ENCODE measurements at regions not wholly inside any gene's neighbourhood (a gene's known extent, or its start where the extent isn't known, plus 50 kb on each side); places are given as distances from the start of the nearest gene placed in this dataset.

DNA sequence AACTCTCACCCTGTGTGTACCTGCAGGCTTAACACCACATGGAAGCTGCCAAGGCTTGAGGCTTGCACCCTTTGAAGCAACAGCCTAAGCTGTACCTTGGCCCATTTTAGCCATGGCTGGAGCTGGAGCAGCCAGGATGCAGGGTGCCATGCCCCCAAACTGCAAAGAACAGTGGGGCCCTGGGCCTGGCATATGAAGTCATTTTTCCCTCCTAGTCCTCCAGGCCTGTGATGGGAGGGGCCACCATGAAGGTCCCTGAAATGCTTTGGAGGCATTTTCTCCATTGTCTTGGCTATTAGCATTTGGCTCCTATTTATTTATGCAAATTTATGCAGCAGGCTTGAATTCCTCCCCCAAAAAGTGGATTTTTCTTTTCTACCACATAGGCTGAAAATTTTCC, 238.4 kb downstream of the CDCA7 start:
- DNase-seq = no peak

DNA sequence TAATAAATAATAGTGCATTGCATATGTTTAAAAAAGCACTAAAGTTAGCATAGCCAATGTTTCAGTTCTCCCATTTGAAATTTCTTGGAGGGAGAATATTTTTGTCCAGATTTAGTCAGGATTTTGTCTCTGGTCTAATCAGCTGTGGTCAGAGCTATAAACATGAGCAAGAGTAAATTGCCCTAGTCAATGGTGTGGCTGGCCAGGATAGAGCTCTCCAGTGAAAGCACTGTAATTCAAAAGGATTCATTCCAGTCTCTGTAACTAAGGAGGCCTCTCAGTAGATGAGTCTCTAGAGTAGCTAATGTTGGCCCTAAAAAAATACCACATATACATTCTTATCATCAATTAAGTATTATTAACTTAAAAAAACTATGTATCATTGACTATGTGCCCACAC, 241.6 kb downstream of the CDCA7 start:
- DNase-seq = no peak

DNA sequence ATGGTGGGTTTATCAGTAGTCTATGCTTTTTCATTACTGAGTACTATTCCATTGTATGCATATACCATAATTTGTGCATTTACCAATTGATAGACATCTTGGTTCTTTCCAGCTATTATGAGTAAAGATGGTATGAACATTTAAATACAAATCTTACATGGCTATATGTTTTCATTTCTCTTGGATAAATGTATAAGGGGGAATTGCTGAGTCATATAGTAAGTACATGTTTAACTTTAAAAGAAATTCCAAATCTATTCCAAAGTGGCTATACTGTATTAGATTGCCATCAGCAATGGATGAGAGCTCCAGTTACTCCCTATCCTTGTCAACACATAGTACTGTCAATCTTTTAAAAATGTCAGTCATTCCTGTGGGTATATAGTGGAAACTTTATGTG, 243.9 kb downstream of the CDCA7 start:
- DNase-seq = no peak

DNA sequence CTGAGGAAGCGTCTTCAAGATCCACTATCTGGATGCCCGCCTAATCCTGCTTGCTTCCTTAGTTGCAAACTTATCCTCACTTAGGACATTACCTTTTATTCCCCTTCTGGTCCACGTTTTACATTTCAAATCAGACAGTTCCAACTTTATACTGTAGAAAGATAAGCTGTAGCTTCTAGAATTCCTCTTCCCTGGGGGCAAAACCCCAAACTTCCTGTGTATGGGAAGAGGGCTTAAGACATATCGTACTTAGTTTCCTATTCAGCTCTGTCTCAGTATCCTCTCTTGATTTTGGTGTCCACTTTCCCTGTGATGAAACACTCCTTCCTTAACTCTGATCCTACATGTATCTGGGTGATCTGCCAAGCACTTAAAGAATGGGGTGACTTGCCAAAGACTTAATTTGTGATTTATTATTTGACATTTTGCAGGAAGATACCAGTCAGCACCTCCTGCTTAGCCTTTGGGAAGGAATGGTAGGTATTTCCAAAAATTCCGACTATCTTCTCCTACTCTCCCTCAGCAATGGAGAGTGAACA, 245.2 kb downstream of the CDCA7 start:
- no peak for DNase-seq

DNA sequence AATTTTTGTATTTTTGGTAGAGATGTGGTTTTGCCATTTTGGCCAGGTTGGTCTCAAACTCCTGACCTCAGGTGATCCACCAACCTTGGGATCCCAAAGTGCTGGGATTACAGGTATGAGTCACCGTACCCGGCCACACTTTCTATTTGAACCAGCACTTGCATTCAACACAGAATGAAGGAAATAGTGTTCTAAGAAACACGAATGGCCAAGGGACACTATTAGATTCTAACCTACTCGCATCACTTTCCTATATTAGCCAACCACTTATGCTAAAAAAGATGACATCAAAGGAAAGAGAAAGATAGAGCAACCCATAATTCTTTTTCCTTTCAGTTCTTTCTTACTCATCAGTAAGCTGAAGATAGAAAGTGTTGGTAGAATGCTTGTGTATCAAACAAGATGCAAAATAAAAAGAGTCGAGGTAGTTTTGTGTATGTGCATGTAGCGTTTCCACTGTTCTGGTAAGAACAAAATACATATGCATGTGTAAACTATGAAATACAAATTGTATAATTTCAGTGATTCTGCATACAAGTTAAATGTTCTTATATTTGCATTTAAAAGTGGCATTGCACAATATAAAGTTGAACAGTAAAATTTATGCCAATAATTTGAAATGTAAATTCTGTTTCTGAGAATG, 247.6 kb downstream of the CDCA7 start:
- DNase-seq = no peak

DNA sequence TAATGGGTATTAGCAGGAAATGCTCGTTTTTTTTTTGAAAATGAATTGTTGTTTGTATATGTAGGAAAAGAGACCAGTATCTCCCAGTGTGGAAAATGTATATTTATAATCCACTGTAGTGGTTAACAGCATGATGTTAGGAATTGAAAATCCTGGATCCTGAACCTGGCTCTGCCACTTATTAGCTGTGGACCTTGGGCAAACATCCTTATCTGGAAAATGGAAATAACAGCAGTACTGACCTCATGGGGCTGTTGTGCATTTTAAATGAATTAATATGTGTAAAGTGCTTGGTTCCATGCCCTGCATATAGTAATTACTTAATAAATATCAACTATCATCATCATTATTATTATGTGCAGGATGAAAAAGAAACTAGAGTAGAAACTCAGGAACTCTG, 251.3 kb downstream of the CDCA7 start:
- no peak for DNase-seq

DNA sequence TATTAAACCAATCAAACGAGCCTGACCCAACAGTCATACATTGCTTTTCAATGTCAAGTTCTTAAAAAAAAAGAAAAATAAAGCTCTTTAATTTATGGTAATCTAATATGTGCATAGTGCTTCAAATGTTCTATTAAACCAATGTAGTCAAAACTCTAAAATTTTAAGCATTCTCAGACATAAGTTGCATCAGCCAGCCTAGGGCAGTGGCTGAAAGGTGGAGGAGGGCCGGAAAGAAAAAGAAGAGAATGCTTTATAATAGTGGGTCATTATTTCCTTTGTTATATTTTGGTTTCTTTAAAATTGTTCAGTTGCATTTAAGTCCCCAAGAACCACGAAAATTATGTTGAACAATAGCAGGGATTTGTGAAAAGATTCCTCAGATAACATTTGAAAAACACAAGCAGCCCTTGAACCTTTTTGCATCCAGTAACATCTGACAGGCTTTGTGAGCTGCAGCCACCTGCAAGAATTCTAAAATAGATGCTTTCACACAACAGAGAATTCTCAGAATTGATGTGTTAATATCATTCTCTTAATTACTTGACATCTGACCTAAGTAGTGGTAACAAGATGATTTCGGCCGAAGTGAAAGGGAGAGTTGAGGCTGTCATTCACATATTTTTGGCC, 252.1 kb downstream of the CDCA7 start:
- no peak for DNase-seq

DNA sequence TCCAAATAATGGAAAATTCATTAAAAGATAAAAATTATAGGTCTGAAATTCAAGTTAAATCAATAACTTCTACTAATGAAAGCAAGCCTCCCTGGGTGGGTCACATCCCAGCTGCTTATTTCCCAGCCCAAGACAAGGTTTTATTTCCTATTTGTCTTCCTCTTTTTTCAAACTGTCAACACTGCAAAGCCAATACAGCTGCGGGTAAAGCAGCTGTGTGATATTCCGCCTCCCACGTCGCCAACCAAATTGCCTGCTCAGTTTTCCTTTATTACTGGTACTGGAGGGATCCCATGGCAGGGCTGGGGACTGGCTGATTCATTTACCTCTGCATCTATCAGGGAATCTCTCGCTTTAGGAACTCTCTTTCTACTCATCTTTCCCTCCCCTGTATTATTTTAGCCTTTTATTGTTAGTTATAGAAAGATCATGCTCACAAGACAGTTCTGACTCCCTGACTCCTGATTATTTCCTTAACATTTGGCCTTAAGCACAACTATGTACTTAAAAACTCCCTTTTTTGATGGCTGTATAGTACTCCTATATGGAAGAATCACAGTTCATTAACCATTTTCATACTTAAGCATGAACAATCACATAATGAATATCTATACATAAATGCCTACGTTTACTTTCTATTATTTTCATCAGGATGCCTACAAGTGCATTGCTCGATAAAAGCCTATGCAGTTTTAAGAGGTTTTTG, 253.1 kb downstream of the CDCA7 start:
- no peak for DNase-seq

DNA sequence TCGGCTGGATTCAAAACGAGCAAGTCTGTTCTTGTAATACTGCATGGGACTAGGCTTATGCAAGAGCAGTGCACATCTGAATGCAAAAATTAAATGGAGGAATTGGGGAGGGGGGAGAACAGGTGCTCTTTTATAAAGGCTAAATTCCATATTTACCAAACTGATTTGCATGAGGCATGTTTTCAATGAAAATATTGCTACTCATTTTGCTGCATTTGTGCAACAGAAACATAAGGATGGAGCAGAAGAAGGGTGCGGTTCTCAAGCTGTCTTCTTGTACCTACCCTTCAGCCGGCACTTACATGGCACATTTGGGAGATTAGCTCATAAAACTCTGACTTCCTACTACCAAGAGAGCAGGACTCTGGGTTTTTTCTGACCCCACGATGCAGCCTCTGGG, 256.4 kb downstream of the CDCA7 start:
- DNase-seq = no peak

DNA sequence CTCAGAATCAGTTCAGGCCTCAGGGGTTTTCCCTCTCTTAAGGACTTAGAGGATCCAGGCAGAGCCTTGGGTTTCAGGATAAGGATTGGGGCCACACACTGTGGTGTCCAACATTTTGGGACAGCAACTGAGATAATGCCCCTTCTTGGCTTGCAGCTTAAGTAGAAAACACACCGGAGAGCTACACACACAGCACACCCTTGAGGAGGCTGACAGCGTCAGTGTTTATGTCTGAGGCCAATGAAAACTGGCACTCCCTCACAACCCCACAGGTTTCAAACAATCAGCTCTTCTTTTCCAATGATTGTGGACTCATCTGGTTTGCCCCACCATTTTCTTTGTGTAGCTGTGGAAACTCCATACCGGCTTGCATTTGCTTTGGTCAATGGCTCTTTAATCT, 257.7 kb downstream of the CDCA7 start:
- no peak for DNase-seq

DNA sequence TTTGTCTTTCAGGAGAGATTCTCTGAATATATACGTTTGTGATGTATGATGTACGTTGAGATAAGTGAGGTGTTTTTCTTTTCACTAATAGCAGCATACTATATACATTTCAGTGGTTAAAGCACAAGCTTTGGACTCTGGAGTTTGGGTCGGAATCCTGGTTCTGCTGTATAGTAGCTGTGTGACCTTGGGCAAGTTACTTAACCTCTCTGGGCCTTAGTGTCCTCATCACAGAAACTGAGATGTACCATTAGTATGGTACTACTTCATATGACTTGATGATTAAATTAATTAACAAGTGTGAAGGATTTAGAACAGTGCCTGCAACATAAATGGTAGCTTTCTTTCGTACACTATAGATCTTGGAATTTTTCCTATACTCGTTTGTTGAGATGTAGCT, 258.7 kb downstream of the CDCA7 start:
- no peak for DNase-seq

DNA sequence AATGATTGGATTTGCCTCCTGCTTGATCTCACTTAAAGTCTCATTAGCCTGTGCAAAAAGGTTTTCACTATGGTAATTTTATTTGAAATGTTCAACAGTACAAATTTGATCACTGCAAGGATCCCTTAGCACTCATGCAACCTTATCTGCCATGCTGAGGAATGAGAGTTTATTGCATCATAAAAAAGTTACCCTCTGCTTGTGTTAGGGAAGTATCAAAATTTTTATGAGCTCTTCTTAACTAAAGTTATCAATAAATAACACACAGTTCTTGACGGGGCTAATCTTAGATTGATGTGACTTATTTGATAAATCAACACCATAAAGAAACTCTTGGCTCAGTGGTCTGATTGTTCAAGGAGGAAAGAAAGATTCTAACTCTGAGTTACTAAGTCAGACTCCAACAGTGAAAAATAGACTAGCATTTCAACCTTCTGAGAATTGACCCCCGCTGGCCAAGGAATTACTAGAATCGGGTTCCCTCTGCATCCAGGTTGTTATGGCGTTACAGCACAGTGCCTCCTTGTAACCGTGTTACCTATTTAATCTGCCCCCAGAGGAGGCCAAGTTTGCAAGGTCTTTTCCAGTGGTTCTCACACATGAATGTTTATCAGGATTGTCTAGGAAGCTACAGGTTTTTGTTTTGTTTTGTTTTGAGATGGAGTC, 259.7 kb downstream of the CDCA7 start:
- no peak for DNase-seq

DNA sequence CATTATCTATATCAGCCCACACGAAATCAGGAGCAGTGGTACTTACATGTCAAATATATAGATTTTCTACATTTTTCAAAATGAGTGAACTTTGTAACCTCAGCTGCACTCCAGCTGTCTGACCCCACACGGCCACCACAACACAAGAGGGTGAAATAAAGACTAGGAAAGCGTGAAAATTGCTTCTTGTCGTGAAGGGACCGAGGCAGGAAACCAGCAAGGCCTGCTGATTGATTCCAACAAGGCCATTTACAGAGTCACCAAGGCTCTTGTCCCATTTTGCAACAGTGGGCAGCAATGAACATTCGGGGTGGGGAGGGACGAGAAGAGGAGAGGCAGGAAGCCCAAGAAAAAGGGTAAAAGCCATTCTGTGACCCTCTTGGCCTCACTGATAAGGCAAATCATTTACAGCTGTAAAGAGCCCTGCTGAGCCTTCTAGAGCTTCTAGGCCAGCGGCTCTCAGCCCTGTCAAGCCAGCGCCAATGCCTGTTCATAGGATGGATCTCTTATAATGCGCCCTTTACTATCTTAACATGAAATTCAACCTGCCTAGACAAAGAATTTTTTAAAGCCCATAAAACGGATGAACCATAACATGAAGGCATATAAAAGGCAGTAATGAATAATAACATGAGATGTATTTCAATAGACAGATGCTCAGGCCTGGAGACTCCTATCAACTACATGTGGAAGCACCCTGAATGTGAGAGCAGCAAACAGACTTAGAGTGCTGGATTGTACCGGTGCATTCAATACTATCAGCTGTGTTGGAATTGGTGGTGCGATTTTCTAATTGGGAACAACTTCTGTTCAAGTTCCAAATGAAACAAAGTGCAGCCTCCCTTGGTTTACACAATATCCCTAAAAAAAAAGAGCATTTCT, 269.0 kb downstream of the CDCA7 start:
- no peak for DNase-seq

DNA sequence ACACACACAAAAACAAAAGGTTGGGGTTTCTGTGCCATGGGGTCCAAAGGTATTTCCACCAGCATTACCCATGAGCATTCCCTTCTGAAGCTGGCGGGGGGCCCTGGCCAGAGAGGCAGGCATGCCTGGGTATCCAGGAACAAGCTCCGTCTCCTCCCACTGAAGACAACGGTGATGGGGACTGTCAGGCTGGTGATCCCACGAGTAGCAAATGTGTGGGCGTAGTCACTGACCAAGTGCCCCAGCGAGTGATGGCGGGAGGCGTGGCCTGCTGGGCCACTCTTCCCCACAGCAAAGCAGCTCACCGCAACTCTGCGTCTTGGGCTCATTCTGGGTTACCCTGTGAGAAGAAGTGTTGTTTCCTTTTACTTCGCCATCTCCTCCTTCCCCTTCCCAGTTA, 270.6 kb downstream of the CDCA7 start:
- DNase-seq = no peak

DNA sequence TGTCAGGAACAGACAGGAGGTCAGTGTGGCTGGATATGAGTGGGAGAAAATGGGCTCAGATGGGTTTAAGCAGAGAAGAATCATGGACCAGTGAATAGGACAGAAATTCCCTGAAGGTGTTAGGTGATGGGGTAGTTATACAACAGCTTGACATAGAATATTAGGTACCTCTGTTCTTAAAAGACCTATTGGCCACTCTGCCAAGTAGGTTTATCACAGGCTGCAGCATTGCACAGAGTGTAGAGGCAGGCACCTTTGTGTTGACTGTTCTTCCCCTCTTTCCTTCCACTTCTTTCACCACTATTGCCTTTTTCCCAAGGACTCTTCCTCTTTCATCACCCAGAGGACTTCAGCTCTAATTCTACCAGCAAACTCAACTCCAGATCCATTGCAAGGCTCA, 274.4 kb downstream of the CDCA7 start:
- DNase-seq = no peak

DNA sequence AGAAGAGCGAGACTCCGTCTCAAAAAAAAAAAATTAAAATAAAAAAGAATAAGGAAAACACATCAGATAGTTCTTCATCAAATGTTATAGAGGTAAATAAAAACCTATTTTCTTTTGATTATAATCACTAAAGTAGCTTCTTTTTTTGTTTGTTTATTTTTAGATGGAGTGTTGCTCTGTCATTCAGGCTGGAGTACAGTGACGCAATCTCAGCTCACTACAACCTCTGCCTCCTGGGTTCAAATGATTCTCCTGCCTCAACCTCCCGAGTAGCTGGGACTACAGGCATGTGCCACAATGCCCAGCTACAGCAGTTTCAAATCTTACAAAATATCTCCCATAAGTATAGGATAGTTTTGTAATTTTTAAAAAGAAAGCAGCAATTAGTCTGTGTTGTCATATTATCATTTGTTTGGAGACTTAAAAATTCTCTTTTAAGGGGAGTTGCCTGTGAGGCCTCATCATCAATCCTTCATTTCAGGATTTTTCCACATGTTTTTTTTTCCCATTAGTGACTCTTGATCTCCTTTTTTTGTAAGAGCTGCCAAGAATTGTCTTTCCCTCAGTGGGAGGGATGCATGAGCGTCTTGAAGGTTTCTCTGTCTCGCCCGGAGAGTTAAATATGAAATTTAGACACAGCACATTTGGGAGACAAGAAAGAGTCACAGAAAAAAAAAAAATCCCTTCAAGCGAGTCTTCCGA, 275.9 kb downstream of the CDCA7 start:
- no peak for DNase-seq

DNA sequence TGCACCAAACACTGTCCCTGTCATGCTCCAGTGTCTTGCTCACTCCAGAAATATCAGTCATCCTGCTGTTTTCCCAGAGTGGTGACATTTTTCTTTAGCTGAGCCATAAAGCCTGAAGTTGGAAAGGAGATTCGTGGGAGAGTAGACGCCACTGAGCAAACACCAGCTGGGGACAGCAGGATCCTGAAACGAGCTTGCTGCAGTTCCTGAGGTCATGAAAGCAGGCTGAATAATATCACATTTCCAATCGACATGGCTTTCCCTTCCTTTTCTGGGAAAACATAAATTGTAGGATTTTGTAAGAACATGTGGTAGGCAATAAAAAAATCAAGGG, 276.4 kb downstream of the CDCA7 start:
- no peak for DNase-seq

DNA sequence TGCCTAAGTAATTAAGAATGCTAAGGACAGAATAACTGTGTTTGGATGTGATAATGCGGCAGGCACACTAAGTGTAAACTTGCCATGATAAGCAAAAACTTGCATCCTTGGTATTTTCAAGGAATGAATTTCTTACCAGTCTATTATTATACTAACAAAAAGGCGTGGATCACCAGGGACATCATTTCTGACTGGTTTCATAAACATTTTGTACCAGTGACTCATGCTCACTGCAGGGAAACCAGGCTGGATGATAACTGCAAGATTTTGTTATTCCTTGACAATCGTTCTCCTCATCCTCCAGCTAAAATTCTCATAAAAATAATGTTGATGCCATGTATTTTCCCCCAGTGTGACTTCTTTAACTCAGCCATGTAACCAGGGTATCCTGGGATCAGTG, 289.5 kb downstream of the CDCA7 start:
- DNase-seq = no peak

DNA sequence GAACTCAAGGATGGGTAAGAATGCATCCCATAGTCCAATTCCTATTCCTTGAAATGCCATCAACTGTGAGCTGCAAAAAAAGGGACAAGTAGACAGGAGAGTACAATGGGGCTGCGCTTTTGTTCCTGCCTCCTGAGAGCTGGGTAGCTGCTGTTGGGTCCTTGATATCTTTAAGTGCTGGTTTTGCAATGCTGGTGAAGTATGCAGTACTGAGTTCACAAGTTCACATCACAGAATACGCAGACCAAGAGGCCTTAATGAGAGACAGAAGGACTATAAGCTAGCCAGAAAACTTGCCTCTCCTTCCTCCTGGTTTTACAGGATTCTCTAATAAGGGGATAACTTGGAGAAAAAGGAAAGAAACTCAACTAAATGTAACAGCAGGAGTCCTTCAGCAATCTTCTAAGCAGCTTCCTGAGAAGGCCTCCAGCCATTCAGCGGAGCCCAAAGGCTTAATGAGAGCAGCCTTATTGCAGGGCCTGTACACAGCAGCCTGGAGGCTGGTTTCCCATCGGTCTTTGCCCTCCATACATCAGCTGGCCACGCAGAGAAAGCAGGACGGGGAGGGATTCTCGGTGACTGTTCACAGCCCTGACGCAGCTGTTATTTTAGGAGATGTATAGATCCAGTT, 293.1 kb downstream of the CDCA7 start:
- no peak for DNase-seq

DNA sequence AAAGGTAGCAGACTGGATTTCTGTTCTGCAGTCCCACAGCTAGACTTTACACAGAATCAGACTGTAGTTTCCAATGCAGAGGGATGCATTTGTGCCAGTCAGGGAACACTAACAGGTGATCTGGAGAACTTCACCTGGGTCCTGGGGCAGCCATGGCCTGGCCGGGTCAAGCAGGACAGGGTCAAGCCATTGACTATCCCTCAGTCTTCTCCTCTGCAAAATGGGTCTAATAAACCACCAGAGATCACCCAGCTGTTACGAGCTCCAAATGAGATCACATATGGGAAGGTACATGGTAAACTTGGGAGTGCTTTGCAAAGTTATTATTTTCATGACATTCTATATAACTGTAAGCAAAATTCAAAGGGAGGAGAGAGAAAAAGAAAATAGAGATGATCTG, 294.1 kb downstream of the CDCA7 start:
- no peak for DNase-seq

DNA sequence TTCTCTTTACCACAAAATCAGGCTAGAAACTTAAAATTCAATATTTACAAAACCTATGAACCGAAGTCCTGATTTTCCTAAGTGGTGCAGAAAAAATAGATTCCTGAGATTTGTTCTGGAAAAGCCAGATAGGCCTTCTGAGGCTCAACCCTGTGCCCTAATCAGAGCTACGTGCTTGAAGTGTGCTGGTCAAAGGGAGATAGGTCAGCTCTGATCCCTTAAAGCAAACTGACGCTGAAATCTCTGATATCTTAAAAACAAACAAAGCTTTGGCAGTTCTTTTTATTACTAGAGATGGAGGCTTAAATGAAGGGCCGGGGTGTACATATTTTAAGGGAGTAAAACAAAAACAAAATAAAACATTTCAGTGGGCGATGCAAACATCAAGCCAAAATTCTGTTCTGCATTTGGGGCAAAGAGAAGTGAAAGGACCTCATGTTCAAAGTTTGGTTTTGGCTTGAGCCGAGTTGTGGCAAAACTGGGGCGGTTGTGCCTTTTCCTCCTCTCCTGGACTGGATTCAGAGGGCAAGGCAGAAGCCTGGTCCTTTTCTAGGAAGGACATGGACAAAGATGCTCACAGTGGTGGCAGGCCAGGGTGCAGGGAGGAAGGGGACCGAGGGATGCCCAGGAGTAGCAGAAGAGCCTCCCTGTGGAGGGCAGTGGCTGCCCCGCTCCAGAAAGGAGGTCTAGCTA, 295.0 kb downstream of the CDCA7 start:
- DNase-seq = no peak

All from CD4-positive, alpha-beta T cell treated with Interleukin-6 for 4 hours (primary cell).